ENCODE measurements at regions not wholly inside any gene's neighbourhood (a gene's known extent, or its start where the extent isn't known, plus 50 kb on each side); places are given as distances from the start of the nearest gene placed in this dataset.

- Histone ChIP-seq H3K4me1 (ENCODE audit: low read length) (no peaks in the 10 kb centered on the region), H3K9me2 (replicated peaks; ENCODE audit: insufficient read depth, low read length) (no peaks in the 10 kb centered on the region; the same call in 1 of the 2 replicates), H3K9me3 (ENCODE audit: low read length) (no peaks in the 10 kb centered on the region)
These were observed 79.3 kb upstream of the ATP10B start for GRCh38 chr5:160931283-160931682.

DNA sequence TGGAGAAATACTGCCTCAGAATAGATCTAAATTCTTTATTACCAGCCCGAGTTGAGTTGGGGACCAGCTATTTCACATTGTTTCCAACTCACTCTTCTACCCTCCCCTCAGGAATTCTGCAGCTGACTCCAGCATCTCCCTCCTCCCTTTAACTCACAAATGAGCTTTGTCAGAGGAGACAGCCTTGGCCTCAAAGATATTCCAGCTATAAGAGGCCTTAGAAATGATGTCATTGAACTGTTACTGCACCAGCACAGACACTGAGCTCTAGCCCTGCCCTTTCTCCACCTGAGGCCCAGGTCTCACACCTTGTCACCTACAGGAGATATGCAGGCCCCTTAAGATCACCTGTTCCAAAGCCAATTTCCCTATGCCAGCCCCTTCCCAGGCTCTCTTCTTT lies 78.4 kb upstream of the ATP10B start:
- Histone ChIP-seq H3K9me2 (replicated peaks; ENCODE audit: insufficient read depth, low read length) (no peaks in the 10 kb centered on the region; the same call in 1 of the 2 replicates), H3K27me3 (ENCODE audit: low read length) (no peaks in the 10 kb centered on the region), H2AFZ (ENCODE audit: low read length) (no peak overlapping the region), H3K79me2 (ENCODE audit: low read length) (no peaks in the 10 kb centered on the region), H3K4me1 (ENCODE audit: low read length) (no peaks in the 10 kb centered on the region), H3K4me3 (ENCODE audit: low read length) (no peak overlapping the region), H3K4me2 (ENCODE audit: low read depth, low read length, poor library complexity, severe bottlenecking) (no peak overlapping the region), H3K36me3 (ENCODE audit: insufficient read depth, low read length) (no peaks in the 10 kb centered on the region), H3K27ac (ENCODE audit: low read length) (no peak overlapping the region), H3K9me3 (ENCODE audit: low read length) (no peaks in the 10 kb centered on the region), H4K20me1 (ENCODE audit: insufficient read depth, low read depth, low read length) (no peaks in the 10 kb centered on the region), H3K9ac (ENCODE audit: low read length) (no peak overlapping the region)
- DNase-seq: no peak

More at GRCh38 chr5:160931283-160931682, 79.3 kb upstream of the ATP10B start:
- no peak overlapping the region for H3K9ac ChIP-seq (ENCODE audit: low read length)
- DNase-seq: no peak
- H3K27ac ChIP-seq (ENCODE audit: low read length): no peak overlapping the region
- H3K4me2 ChIP-seq (ENCODE audit: low read depth, low read length, poor library complexity, severe bottlenecking): no peak overlapping the region
- no peak overlapping the region for H3K4me3 ChIP-seq (ENCODE audit: low read length)
- H3K27me3 ChIP-seq (ENCODE audit: low read length): no peaks in the 10 kb centered on the region
- H3K36me3 ChIP-seq (ENCODE audit: insufficient read depth, low read length): no peaks in the 10 kb centered on the region
- H3K79me2 ChIP-seq (ENCODE audit: low read length): no peaks in the 10 kb centered on the region
- H4K20me1 ChIP-seq (ENCODE audit: insufficient read depth, low read depth, low read length): no peaks in the 10 kb centered on the region
- no peak overlapping the region for H2AFZ ChIP-seq (ENCODE audit: low read length)

DNA sequence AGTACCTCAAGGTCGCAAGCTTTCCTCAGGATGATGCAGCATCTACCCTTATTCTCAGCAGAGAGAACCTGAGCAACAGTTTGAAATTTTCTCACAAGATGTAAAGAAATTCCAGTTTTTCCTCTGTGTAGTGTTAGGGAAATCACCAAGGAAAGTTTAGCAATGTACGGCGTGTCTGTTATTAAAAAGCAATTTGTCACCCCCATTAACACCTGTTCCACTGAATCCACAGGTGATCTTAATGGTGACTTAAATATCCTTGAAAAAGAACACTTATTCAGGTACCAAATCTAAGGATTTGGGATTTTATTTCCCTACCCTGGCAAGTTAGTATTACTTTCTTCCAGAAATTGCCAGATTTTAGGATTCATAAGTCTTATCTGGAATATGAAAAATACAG lies 77.9 kb upstream of the ATP10B start:
- Histone ChIP-seq H3K27me3 (ENCODE audit: low read length) (no peaks in the 10 kb centered on the region), H3K9ac (ENCODE audit: low read length) (no peak overlapping the region), H3K36me3 (ENCODE audit: insufficient read depth, low read length) (no peaks in the 10 kb centered on the region), H3K4me2 (ENCODE audit: low read depth, low read length, poor library complexity, severe bottlenecking) (no peak overlapping the region), H3K4me1 (ENCODE audit: low read length) (no peaks in the 10 kb centered on the region), H3K9me2 (replicated peaks; ENCODE audit: insufficient read depth, low read length) (no peaks in the 10 kb centered on the region; the same call in 1 of the 2 replicates), H3K27ac (ENCODE audit: low read length) (no peak overlapping the region), H3K4me3 (ENCODE audit: low read length) (no peak overlapping the region), H4K20me1 (ENCODE audit: insufficient read depth, low read depth, low read length) (no peaks in the 10 kb centered on the region), H3K9me3 (ENCODE audit: low read length) (no peaks in the 10 kb centered on the region), H2AFZ (ENCODE audit: low read length) (no peak overlapping the region), H3K79me2 (ENCODE audit: low read length) (no peaks in the 10 kb centered on the region)
- no peak for DNase-seq

- no peak for DNase-seq
- no peaks in the 10 kb centered on the region for H3K79me2 ChIP-seq (ENCODE audit: low read length)
- no peak overlapping the region for H2AFZ ChIP-seq (ENCODE audit: low read length)
- H3K27ac ChIP-seq (ENCODE audit: low read length): no peak overlapping the region
- no peaks in the 10 kb centered on the region for H3K9me2 ChIP-seq (replicated peaks; ENCODE audit: insufficient read depth, low read length)
- H3K27me3 ChIP-seq (ENCODE audit: low read length): no peaks in the 10 kb centered on the region
- H3K4me2 ChIP-seq (ENCODE audit: low read depth, low read length, poor library complexity, severe bottlenecking): no peak overlapping the region
- no peaks in the 10 kb centered on the region for H3K36me3 ChIP-seq (ENCODE audit: insufficient read depth, low read length)
- no peaks in the 10 kb centered on the region for H3K4me1 ChIP-seq (ENCODE audit: low read length)
- H3K4me3 ChIP-seq (ENCODE audit: low read length): no peak overlapping the region
- H3K9ac ChIP-seq (ENCODE audit: low read length): no peak overlapping the region
- H4K20me1 ChIP-seq (ENCODE audit: insufficient read depth, low read depth, low read length): no peaks in the 10 kb centered on the region
- no peaks in the 10 kb centered on the region for H3K9me3 ChIP-seq (ENCODE audit: low read length)
These were observed 77.3 kb upstream of the ATP10B start for GRCh38 chr5:160929360-160929759.

GRCh38 chr5:160926428-160926827 lies 74.4 kb upstream of the ATP10B start:
- Histone ChIP-seq H4K20me1 (ENCODE audit: insufficient read depth, low read depth, low read length) (no peaks in the 10 kb centered on the region), H3K9ac (ENCODE audit: low read length) (no peak overlapping the region), H3K27ac (ENCODE audit: low read length) (no peak overlapping the region), H2AFZ (ENCODE audit: low read length) (no peak overlapping the region), H3K9me3 (ENCODE audit: low read length) (no peaks in the 10 kb centered on the region), H3K4me2 (ENCODE audit: low read depth, low read length, poor library complexity, severe bottlenecking) (no peak overlapping the region), H3K9me2 (replicated peaks; ENCODE audit: insufficient read depth, low read length) (no peaks in the 10 kb centered on the region), H3K4me3 (ENCODE audit: low read length) (no peak overlapping the region), H3K79me2 (ENCODE audit: low read length) (no peaks in the 10 kb centered on the region), H3K4me1 (ENCODE audit: low read length) (no peaks in the 10 kb centered on the region), H3K36me3 (ENCODE audit: insufficient read depth, low read length) (no peaks in the 10 kb centered on the region), H3K27me3 (ENCODE audit: low read length) (no peaks in the 10 kb centered on the region)
- DNase-seq: no peak

DNA sequence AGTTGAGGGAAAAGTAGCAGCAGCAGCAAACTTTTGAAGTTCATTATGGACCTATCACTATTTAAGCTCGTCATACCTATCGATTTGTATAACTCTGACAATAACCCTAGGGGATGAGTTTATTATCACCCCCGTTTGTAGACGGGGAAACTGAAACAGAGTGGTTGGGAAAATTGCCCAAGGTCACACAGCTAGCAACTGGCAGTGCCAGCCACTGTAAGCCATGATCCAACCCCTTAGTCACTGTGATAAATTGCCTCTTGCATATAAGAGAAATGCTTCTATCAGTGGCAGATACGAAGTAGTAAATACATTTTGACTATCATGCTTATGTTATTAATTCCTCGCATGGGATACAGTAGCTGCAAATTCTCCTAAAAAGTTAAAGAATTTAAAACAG lies 73.3 kb upstream of the ATP10B start:
- no peak for DNase-seq
- Histone ChIP-seq H3K79me2 (ENCODE audit: low read length) (no peaks in the 10 kb centered on the region), H4K20me1 (ENCODE audit: insufficient read depth, low read depth, low read length) (no peaks in the 10 kb centered on the region), H3K9me3 (ENCODE audit: low read length) (no peaks in the 10 kb centered on the region), H2AFZ (ENCODE audit: low read length) (no peak overlapping the region), H3K27me3 (ENCODE audit: low read length) (no peaks in the 10 kb centered on the region), H3K4me1 (ENCODE audit: low read length) (no peaks in the 10 kb centered on the region), H3K9ac (ENCODE audit: low read length) (no peak overlapping the region), H3K27ac (ENCODE audit: low read length) (no peak overlapping the region), H3K4me3 (ENCODE audit: low read length) (no peak overlapping the region), H3K36me3 (ENCODE audit: insufficient read depth, low read length) (no peaks in the 10 kb centered on the region), H3K9me2 (replicated peaks; ENCODE audit: insufficient read depth, low read length) (no peaks in the 10 kb centered on the region), H3K4me2 (ENCODE audit: low read depth, low read length, poor library complexity, severe bottlenecking) (no peak overlapping the region)

DNA sequence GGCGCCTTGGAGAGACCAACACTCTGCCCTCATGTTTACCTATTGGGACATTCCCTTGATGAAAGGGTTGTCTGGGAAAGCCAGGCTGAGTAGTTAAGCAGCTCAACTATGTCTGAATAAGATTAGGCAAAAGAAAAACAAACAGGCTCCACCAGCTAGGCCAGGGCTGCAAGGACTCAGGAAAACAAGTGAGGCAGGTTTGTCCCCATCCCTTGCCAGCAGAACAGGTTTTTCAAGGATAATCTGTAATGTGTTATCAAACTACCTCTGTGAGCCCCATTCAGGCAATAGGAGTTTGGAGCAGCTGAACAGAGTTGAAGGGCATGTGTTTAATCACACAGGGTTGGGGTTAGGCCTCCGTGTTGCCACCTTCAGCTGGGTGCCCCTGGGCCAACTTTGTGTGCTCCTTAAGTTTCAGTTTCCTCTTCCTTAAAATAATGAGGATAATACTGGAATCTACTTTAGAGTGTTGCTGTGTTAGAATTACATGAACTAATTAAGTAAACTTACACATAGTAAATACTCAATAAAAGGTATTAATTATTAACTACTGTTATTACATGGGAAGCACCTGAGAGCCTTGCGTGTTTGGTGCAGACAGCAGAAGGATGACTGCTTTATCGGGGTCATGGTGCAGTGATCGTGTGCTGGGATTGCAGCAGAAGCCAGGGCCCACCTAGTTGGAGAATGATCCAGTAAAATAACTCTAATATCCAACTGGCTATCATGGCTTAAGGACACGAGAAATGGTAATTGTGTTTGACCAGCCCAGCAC lies 72.1 kb upstream of the ATP10B start:
- Histone ChIP-seq H3K4me2 (ENCODE audit: low read depth, low read length, poor library complexity, severe bottlenecking) (no peak overlapping the region), H3K9ac (ENCODE audit: low read length) (no peak overlapping the region), H3K9me2 (replicated peaks; ENCODE audit: insufficient read depth, low read length) (no peaks in the 10 kb centered on the region), H2AFZ (ENCODE audit: low read length) (no peak overlapping the region), H3K27ac (ENCODE audit: low read length) (no peak overlapping the region), H3K4me1 (ENCODE audit: low read length) (no peaks in the 10 kb centered on the region), H3K27me3 (ENCODE audit: low read length) (no peaks in the 10 kb centered on the region), H3K79me2 (ENCODE audit: low read length) (no peaks in the 10 kb centered on the region), H3K9me3 (ENCODE audit: low read length) (no peaks in the 10 kb centered on the region), H4K20me1 (ENCODE audit: insufficient read depth, low read depth, low read length) (no peaks in the 10 kb centered on the region), H3K36me3 (ENCODE audit: insufficient read depth, low read length) (no peaks in the 10 kb centered on the region), H3K4me3 (ENCODE audit: low read length) (no peak overlapping the region)
- no peak for DNase-seq

GRCh38 chr5:160923411-160923810 lies 71.4 kb upstream of the ATP10B start:
- H3K27me3 ChIP-seq (ENCODE audit: low read length): no peaks in the 10 kb centered on the region
- no peaks in the 10 kb centered on the region for H3K9me3 ChIP-seq (ENCODE audit: low read length)
- no peaks in the 10 kb centered on the region for H3K79me2 ChIP-seq (ENCODE audit: low read length)
- H3K9me2 ChIP-seq (replicated peaks; ENCODE audit: insufficient read depth, low read length): no peaks in the 10 kb centered on the region
- no peak overlapping the region for H3K9ac ChIP-seq (ENCODE audit: low read length)
- H2AFZ ChIP-seq (ENCODE audit: low read length): no peak overlapping the region
- H3K4me2 ChIP-seq (ENCODE audit: low read depth, low read length, poor library complexity, severe bottlenecking): no peak overlapping the region
- DNase-seq: no peak
- H3K4me3 ChIP-seq (ENCODE audit: low read length): no peak overlapping the region
- H4K20me1 ChIP-seq (ENCODE audit: insufficient read depth, low read depth, low read length): no peaks in the 10 kb centered on the region
- H3K27ac ChIP-seq (ENCODE audit: low read length): no peak overlapping the region
- H3K36me3 ChIP-seq (ENCODE audit: insufficient read depth, low read length): no peaks in the 10 kb centered on the region
- no peaks in the 10 kb centered on the region for H3K4me1 ChIP-seq (ENCODE audit: low read length)

Measured in Karpas-422 (cell line).